Right lobe of liver (tissue), 4 donors: ENCODE measurements at regions not wholly inside any gene's neighbourhood (a gene's known extent, or its start where the extent isn't known, plus 50 kb on each side); places are given as distances from the start of the nearest gene placed in this dataset.

Source experiments
- POLR2A ChIP-seq: fragments of 450-650 bp; IDR thresholded peaks from one replicate; pipeline ENCODE4 v1.6.1; 2017; ENCODE audit warnings: antibody characterized with exemption, mild to moderate bottlenecking
- TF ChIP-seq, protein P1 (sequence below), 4 donors: fragments of 200-600 bp in 3 of 4; fragments of 450-650 bp in 1 of 4; IDR thresholded peaks; one replicate each; pipeline versions ENCODE4 v1.5.1 to v1.8.0; 2016 to 2022; ENCODE audit warnings: antibody characterized with exemption in 4 of 4, mild to moderate bottlenecking in 2 of 4
- donor health status: DM: no; HTN: no; CAD: no.
- donor health status: DM: no; HTN: no; CAD: no.
- donor health status: DM: no; HTN: yes; CAD: no.

DNA sequence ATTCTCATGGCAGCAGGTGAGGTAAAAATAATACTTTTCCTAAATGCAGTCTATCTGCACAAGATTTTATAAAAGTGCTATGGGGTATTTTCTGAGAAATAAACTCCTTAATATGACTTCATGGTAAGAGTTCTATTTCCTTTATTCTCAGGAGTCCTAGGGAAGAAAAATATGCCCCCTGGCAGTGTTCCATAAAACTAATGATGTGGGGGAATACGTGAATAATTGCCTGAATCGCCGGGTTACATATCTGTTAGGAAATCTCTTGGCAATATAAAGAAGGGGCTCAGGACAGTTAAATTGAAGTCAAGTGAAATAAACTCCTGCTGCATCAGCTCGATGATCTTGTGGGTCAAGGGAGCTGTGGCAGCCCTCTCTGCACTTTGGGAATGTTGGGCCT lies 229.7 kb downstream of the MAFB start:
- TF ChIP-seq POLR2A, result no peak
- TF ChIP-seq, protein P1, sequence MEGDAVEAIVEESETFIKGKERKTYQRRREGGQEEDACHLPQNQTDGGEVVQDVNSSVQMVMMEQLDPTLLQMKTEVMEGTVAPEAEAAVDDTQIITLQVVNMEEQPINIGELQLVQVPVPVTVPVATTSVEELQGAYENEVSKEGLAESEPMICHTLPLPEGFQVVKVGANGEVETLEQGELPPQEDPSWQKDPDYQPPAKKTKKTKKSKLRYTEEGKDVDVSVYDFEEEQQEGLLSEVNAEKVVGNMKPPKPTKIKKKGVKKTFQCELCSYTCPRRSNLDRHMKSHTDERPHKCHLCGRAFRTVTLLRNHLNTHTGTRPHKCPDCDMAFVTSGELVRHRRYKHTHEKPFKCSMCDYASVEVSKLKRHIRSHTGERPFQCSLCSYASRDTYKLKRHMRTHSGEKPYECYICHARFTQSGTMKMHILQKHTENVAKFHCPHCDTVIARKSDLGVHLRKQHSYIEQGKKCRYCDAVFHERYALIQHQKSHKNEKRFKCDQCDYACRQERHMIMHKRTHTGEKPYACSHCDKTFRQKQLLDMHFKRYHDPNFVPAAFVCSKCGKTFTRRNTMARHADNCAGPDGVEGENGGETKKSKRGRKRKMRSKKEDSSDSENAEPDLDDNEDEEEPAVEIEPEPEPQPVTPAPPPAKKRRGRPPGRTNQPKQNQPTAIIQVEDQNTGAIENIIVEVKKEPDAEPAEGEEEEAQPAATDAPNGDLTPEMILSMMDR (IDR thresholded peaks at IDR 0.05), result no peak
